ENCODE measurements at regions not wholly inside any gene's neighbourhood (a gene's known extent, or its start where the extent isn't known, plus 50 kb on each side); places are given as distances from the start of the nearest gene placed in this dataset.

DNA sequence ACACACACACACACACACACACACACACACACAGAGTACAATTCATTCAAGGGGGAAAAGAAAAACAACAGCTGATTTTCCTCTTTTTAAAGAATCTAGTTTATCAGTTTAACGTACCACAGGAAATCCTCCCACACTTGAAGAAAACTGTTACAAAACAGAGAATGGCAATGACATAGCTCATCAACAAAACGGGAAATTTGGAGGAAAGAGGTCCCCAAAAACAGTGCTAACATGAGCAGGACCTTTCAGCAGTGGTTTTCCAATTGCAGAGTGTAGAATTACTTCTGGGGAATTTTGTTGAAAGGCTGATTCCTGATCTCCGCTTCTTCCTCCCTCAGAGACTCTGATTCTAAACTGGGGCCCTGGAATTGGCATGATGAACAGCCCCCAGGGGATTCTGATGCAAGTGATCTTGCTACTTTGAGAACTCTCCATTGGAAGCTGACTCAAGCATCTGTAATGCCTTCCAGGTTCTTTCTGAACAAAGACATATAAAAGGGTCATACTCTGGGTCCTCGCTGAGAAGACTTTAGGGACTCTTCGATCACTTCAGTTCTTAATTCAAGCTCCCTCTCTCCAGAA, 442.6 kb upstream of the PROK2 start:
- Mint-ChIP-seq H3K4me3 (no peak overlapping the region), H3K36me3 (ENCODE audit: low read depth) (peaks cover 16% of the 10 kb centered on the region), H3K4me1 (peaks cover under 1% of the 10 kb centered on the region; the same call in 2 of the 3 replicates), H3K9me3 (peaks cover 36% of the 10 kb centered on the region), H3K27ac (no peak overlapping the region), H3K27me3 (ENCODE audit: insufficient read depth, low read depth, poor library complexity) (peaks cover 4% of the 10 kb centered on the region)
- Histone ChIP-seq H3K27ac (ENCODE audit: low read depth) (no peak overlapping the region), H3F3A (replicated peaks; ENCODE audit: low read depth) (no peaks in the 10 kb centered on the region), H3K4me1 (ENCODE audit: insufficient read depth) (no peaks in the 10 kb centered on the region), H4K20me1 (replicated peaks; ENCODE audit: insufficient read depth) (no peaks in the 10 kb centered on the region), H3K36me3 (ENCODE audit: insufficient read depth) (no peaks in the 10 kb centered on the region), H2AFZ (0 out of 2 replicates have a peak overlapping the region, but pooled peaks have one; percentile 43), H3K9me2 (ENCODE audit: insufficient read depth) (peaks cover 11% of the 10 kb centered on the region; the same call in 1 of the 2 replicates), H3K27me3 (ENCODE audit: insufficient read depth) (no peaks in the 10 kb centered on the region), H3K4me2 (no peak overlapping the region), H3K79me2 (replicated peaks; ENCODE audit: insufficient read depth) (no peaks in the 10 kb centered on the region), H3K4me3 (no peak overlapping the region)
- ATAC-seq, result no peak
- no peak for DNase-seq (ENCODE audit: low spot score)
- TF ChIP-seq ZNF114 (CRISPR knock-in tag; IDR thresholded peaks at IDR 0.05), result no peak
- TF ChIP-seq STAT1 (IDR thresholded peaks at IDR 0.05; ENCODE audit: unreplicated experiment), result no peak
- no peak for TF ChIP-seq NANOG (IDR thresholded peaks at IDR 0.05; ENCODE audit: borderline replicate concordance)
- TF ChIP-seq CTCF (conservative IDR thresholded peaks at IDR 0.05; ENCODE audit: low read depth in 2 of 2), result no peak
- TF ChIP-seq EZH2phosphoT487 (IDR thresholded peaks at IDR 0.05; ENCODE audit: unreplicated experiment), result no peak
- no peak for TF ChIP-seq EZH2 (IDR thresholded peaks at IDR 0.05; ENCODE audit: low read depth, unreplicated experiment)
- no peak for TF ChIP-seq ZNF331 (CRISPR knock-in tag; IDR thresholded peaks at IDR 0.05; ENCODE audit: low read depth)
- TF ChIP-seq, protein P1, sequence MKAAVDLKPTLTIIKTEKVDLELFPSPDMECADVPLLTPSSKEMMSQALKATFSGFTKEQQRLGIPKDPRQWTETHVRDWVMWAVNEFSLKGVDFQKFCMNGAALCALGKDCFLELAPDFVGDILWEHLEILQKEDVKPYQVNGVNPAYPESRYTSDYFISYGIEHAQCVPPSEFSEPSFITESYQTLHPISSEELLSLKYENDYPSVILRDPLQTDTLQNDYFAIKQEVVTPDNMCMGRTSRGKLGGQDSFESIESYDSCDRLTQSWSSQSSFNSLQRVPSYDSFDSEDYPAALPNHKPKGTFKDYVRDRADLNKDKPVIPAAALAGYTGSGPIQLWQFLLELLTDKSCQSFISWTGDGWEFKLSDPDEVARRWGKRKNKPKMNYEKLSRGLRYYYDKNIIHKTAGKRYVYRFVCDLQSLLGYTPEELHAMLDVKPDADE (IDR thresholded peaks at IDR 0.05), result no peak
- TF ChIP-seq, protein P2, sequence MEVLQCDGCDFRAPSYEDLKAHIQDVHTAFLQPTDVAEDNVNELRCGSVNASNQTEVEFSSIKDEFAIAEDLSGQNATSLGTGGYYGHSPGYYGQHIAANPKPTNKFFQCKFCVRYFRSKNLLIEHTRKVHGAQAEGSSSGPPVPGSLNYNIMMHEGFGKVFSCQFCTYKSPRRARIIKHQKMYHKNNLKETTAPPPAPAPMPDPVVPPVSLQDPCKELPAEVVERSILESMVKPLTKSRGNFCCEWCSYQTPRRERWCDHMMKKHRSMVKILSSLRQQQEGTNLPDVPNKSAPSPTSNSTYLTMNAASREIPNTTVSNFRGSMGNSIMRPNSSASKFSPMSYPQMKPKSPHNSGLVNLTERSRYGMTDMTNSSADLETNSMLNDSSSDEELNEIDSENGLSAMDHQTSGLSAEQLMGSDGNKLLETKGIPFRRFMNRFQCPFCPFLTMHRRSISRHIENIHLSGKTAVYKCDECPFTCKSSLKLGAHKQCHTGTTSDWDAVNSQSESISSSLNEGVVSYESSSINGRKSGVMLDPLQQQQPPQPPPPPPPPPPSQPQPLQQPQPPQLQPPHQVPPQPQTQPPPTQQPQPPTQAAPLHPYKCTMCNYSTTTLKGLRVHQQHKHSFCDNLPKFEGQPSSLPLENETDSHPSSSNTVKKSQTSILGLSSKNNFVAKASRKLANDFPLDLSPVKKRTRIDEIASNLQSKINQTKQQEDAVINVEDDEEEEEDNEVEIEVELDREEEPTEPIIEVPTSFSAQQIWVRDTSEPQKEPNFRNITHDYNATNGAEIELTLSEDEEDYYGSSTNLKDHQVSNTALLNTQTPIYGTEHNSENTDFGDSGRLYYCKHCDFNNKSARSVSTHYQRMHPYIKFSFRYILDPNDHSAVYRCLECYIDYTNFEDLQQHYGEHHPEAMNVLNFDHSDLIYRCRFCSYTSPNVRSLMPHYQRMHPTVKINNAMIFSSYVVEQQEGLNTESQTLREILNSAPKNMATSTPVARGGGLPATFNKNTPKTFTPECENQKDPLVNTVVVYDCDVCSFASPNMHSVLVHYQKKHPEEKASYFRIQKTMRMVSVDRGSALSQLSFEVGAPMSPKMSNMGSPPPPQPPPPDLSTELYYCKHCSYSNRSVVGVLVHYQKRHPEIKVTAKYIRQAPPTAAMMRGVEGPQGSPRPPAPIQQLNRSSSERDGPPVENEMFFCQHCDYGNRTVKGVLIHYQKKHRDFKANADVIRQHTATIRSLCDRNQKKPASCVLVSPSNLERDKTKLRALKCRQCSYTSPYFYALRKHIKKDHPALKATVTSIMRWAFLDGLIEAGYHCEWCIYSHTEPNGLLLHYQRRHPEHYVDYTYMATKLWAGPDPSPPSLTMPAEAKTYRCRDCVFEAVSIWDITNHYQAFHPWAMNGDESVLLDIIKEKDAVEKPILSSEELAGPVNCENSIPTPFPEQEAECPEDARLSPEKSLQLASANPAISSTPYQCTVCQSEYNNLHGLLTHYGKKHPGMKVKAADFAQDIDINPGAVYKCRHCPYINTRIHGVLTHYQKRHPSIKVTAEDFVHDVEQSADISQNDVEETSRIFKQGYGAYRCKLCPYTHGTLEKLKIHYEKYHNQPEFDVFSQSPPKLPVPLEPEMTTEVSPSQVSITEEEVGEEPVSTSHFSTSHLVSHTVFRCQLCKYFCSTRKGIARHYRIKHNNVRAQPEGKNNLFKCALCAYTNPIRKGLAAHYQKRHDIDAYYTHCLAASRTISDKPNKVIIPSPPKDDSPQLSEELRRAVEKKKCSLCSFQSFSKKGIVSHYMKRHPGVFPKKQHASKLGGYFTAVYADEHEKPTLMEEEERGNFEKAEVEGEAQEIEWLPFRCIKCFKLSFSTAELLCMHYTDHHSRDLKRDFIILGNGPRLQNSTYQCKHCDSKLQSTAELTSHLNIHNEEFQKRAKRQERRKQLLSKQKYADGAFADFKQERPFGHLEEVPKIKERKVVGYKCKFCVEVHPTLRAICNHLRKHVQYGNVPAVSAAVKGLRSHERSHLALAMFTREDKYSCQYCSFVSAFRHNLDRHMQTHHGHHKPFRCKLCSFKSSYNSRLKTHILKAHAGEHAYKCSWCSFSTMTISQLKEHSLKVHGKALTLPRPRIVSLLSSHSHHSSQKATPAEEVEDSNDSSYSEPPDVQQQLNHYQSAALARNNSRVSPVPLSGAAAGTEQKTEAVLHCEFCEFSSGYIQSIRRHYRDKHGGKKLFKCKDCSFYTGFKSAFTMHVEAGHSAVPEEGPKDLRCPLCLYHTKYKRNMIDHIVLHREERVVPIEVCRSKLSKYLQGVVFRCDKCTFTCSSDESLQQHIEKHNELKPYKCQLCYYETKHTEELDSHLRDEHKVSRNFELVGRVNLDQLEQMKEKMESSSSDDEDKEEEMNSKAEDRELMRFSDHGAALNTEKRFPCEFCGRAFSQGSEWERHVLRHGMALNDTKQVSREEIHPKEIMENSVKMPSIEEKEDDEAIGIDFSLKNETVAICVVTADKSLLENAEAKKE (CRISPR knock-in tag; IDR thresholded peaks at IDR 0.05), result no peak
